ENCODE measurements at regions not wholly inside any gene's neighbourhood (a gene's known extent, or its start where the extent isn't known, plus 50 kb on each side); places are given as distances from the start of the nearest gene placed in this dataset.

DNA sequence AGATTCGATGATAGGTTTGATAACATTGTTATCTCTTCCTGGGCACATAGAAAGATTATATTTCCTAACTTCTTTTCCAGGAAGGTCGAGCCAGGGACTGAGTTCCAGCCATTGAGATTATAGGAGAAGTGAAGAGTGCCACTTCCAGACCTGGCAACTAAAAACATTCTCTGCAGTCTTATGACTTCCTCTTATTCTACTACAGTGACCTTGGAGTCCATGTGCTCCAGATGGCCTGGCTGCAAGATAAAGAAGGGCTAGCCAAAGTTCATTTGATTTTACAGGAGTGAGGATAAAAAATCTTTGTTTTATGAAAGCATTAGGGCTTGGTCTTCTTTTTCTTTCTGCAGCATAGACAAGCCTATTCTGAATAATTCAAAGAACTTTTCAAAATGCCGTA lies 363.0 kb downstream of the FSIP2 start:
- TF ChIP-seq, protein P1, sequence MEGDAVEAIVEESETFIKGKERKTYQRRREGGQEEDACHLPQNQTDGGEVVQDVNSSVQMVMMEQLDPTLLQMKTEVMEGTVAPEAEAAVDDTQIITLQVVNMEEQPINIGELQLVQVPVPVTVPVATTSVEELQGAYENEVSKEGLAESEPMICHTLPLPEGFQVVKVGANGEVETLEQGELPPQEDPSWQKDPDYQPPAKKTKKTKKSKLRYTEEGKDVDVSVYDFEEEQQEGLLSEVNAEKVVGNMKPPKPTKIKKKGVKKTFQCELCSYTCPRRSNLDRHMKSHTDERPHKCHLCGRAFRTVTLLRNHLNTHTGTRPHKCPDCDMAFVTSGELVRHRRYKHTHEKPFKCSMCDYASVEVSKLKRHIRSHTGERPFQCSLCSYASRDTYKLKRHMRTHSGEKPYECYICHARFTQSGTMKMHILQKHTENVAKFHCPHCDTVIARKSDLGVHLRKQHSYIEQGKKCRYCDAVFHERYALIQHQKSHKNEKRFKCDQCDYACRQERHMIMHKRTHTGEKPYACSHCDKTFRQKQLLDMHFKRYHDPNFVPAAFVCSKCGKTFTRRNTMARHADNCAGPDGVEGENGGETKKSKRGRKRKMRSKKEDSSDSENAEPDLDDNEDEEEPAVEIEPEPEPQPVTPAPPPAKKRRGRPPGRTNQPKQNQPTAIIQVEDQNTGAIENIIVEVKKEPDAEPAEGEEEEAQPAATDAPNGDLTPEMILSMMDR (IDR thresholded peaks at IDR 0.05; ENCODE audit: low read depth, low read length, missing input control), result no peak
- TF ChIP-seq RXRA (IDR thresholded peaks at IDR 0.05), result no peak
- TF ChIP-seq, protein P2, sequence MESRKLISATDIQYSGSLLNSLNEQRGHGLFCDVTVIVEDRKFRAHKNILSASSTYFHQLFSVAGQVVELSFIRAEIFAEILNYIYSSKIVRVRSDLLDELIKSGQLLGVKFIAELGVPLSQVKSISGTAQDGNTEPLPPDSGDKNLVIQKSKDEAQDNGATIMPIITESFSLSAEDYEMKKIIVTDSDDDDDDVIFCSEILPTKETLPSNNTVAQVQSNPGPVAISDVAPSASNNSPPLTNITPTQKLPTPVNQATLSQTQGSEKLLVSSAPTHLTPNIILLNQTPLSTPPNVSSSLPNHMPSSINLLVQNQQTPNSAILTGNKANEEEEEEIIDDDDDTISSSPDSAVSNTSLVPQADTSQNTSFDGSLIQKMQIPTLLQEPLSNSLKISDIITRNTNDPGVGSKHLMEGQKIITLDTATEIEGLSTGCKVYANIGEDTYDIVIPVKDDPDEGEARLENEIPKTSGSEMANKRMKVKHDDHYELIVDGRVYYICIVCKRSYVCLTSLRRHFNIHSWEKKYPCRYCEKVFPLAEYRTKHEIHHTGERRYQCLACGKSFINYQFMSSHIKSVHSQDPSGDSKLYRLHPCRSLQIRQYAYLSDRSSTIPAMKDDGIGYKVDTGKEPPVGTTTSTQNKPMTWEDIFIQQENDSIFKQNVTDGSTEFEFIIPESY (IDR thresholded peaks at IDR 0.05), result no peak
- no peak for TF ChIP-seq GABPA (IDR thresholded peaks at IDR 0.05 in 1 of 2, conservative IDR thresholded peaks at IDR 0.05 in 1 of 2)
- TF ChIP-seq, protein P3, sequence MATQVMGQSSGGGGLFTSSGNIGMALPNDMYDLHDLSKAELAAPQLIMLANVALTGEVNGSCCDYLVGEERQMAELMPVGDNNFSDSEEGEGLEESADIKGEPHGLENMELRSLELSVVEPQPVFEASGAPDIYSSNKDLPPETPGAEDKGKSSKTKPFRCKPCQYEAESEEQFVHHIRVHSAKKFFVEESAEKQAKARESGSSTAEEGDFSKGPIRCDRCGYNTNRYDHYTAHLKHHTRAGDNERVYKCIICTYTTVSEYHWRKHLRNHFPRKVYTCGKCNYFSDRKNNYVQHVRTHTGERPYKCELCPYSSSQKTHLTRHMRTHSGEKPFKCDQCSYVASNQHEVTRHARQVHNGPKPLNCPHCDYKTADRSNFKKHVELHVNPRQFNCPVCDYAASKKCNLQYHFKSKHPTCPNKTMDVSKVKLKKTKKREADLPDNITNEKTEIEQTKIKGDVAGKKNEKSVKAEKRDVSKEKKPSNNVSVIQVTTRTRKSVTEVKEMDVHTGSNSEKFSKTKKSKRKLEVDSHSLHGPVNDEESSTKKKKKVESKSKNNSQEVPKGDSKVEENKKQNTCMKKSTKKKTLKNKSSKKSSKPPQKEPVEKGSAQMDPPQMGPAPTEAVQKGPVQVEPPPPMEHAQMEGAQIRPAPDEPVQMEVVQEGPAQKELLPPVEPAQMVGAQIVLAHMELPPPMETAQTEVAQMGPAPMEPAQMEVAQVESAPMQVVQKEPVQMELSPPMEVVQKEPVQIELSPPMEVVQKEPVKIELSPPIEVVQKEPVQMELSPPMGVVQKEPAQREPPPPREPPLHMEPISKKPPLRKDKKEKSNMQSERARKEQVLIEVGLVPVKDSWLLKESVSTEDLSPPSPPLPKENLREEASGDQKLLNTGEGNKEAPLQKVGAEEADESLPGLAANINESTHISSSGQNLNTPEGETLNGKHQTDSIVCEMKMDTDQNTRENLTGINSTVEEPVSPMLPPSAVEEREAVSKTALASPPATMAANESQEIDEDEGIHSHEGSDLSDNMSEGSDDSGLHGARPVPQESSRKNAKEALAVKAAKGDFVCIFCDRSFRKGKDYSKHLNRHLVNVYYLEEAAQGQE (IDR thresholded peaks at IDR 0.05), result no peak
- TF ChIP-seq TAF1 (conservative IDR thresholded peaks at IDR 0.05), result no peak
- no peak for TF ChIP-seq YY1 (IDR thresholded peaks at IDR 0.05)
- no peak for TF ChIP-seq JUND (IDR thresholded peaks at IDR 0.05)

Measured in liver (tissue), 3 donors.